ENCODE measurements at regions not wholly inside any gene's neighbourhood (a gene's known extent, or its start where the extent isn't known, plus 50 kb on each side); places are given as distances from the start of the nearest gene placed in this dataset.
"Not testable (repeated sequence)": the region's sequence is repeated elsewhere in the genome, so short reads cannot be mapped to it uniquely, and the experiment has no call there.

- Histone ChIP-seq H3K9me3 (ENCODE audit: control insufficient read depth, insufficient read depth, low read depth, low read length) (no peaks in the 10 kb centered on the region), H3K27ac (ENCODE audit: extremely low read depth, low read depth, low read length) (no peak overlapping the region), H3K4me3 (ENCODE audit: low read depth, low read length) (no peak overlapping the region), H3K4me1 (ENCODE audit: control insufficient read depth, insufficient read depth, low read length) (no peaks in the 10 kb centered on the region), H3K36me3 (ENCODE audit: control insufficient read depth in 2 of 2, insufficient read depth in 1 of 2, low read length in 2 of 2) (no peaks in the 10 kb centered on the region)
- TF ChIP-seq ZBTB10 (tag by site-specific recombination; IDR thresholded peaks at IDR 0.05) = no peak
- TF ChIP-seq SCRT2 (tag by site-specific recombination; IDR thresholded peaks at IDR 0.05) = no peak
- TF ChIP-seq GLIS2 (tag by site-specific recombination; IDR thresholded peaks at IDR 0.05) = no peak
- no peak for TF ChIP-seq ZBTB21 (tag by site-specific recombination; IDR thresholded peaks at IDR 0.05)
- TF ChIP-seq IKZF3 (tag by site-specific recombination; IDR thresholded peaks at IDR 0.05) = no peak
- CTCF ChIA-PET = no interaction called here
- POLR2A ChIA-PET = no interaction called here
Measured at GRCh38 chr6:96433950-96434349, 87.7 kb upstream of the UFL1 start.

GRCh38 chr6:96436398-96436797 lies 85.2 kb upstream of the UFL1 start:
- ChIA-PET CTCF (no interaction called here), POLR2A (no interaction called here)
- no peak for TF ChIP-seq WT1 (tag by site-specific recombination; IDR thresholded peaks at IDR 0.05)
- no peak for TF ChIP-seq PRDM2 (tag by site-specific recombination; IDR thresholded peaks at IDR 0.05; ENCODE audit: borderline replicate concordance)
- no peak for TF ChIP-seq ZNF624 (tag by site-specific recombination; IDR thresholded peaks at IDR 0.05)
- Histone ChIP-seq H3K36me3 (ENCODE audit: control insufficient read depth in 2 of 2, insufficient read depth in 1 of 2, low read length in 2 of 2) (no peaks in the 10 kb centered on the region), H3K27ac (ENCODE audit: extremely low read depth, low read depth, low read length) (no peak overlapping the region), H3K4me3 (ENCODE audit: low read depth, low read length) (no peak overlapping the region), H3K4me1 (ENCODE audit: control insufficient read depth, insufficient read depth, low read length) (no peaks in the 10 kb centered on the region), H3K9me3 (ENCODE audit: control insufficient read depth, insufficient read depth, low read depth, low read length) (no peaks in the 10 kb centered on the region)

- H3K4me3 ChIP-seq (ENCODE audit: low read depth, low read length); POLR2A ChIA-PET; CTCF ChIA-PET; H3K27ac ChIP-seq (ENCODE audit: extremely low read depth, low read depth, low read length); H3K36me3 ChIP-seq (ENCODE audit: control insufficient read depth in 2 of 2, insufficient read depth in 1 of 2, low read length in 2 of 2); H3K4me1 ChIP-seq (ENCODE audit: control insufficient read depth, insufficient read depth, low read length); H3K9me3 ChIP-seq (ENCODE audit: control insufficient read depth, insufficient read depth, low read depth, low read length): not testable (repeated sequence)
Measured at GRCh38 chr6:96437228-96437627, 84.4 kb upstream of the UFL1 start.

GRCh38 chr6:96450082-96450769 lies 71.4 kb upstream of the UFL1 start:
- CTCF ChIA-PET = interaction anchor here (1.1 to 1.2 kb wide), 2 partner anchors 11 to 399 kb away, joined by 3 read pairs; no protein-coding TSS in a partner anchor
- TF ChIP-seq ZNF335 (tag by site-specific recombination; conservative IDR thresholded peaks at IDR 0.05) (no peak), OSR2 (tag by site-specific recombination; IDR thresholded peaks at IDR 0.05) (no peak), ZBTB10 (tag by site-specific recombination; IDR thresholded peaks at IDR 0.05) (no peak), ZBTB48 (tag by site-specific recombination; IDR thresholded peaks at IDR 0.05) (no peak), ZNF837 (tag by site-specific recombination; IDR thresholded peaks at IDR 0.05) (no peak), ZNF266 (tag by site-specific recombination; IDR thresholded peaks at IDR 0.05; ENCODE audit: low read depth) (no peak), ZNF530 (tag by site-specific recombination; IDR thresholded peaks at IDR 0.05; ENCODE audit: low read depth) (no peak), SCRT2 (tag by site-specific recombination; IDR thresholded peaks at IDR 0.05) (no peak), ZNF114 (tag by site-specific recombination; IDR thresholded peaks at IDR 0.05) (no peak), HOXD13 (CRISPR knock-in tag; IDR thresholded peaks at IDR 0.05; ENCODE audit: borderline replicate concordance) (no peak)

More at GRCh38 chr6:96450082-96450769, 71.4 kb upstream of the UFL1 start:
- H3K36me3 ChIP-seq (ENCODE audit: control insufficient read depth in 2 of 2, insufficient read depth in 1 of 2, low read length in 2 of 2) = no peaks in the 10 kb centered on the region
- POLR2A ChIA-PET = no interaction called here
- no peaks in the 10 kb centered on the region for H3K9me3 ChIP-seq (ENCODE audit: control insufficient read depth, insufficient read depth, low read depth, low read length)
- H3K27ac ChIP-seq (ENCODE audit: extremely low read depth, low read depth, low read length) = no peak overlapping the region
- no peak overlapping the region for H3K4me3 ChIP-seq (ENCODE audit: low read depth, low read length)
- 0 out of 2 replicates have a peak, but pooled peaks cover 2% of the 10 kb centered on the region for H3K4me1 ChIP-seq (ENCODE audit: control insufficient read depth, insufficient read depth, low read length)

All from HEK293 (cell line).